ENCODE measurements at regions not wholly inside any gene's neighbourhood (a gene's known extent, or its start where the extent isn't known, plus 50 kb on each side); places are given as distances from the start of the nearest gene placed in this dataset.
"Not testable (repeated sequence)": the region's sequence is repeated elsewhere in the genome, so short reads cannot be mapped to it uniquely, and the experiment has no call there.

- POLR2A ChIA-PET, CTCF ChIA-PET: not testable (repeated sequence)
Observed at GRCh38 chr7:6937746-6938145, 111.7 kb upstream of the CCZ1B start.

GRCh38 chr7:6938284-6938683 lies 112.2 kb upstream of the CCZ1B start:
- POLR2A ChIA-PET, CTCF ChIA-PET: not testable (repeated sequence)

GRCh38 chr7:6939126-6939525 lies 113.1 kb upstream of the CCZ1B start:
- CTCF ChIA-PET, POLR2A ChIA-PET: not testable (repeated sequence)

- CTCF ChIA-PET, POLR2A ChIA-PET: not testable (repeated sequence)
Observed at GRCh38 chr7:6939896-6940295, 113.8 kb upstream of the CCZ1B start.

- CTCF ChIA-PET = interaction anchor here (1.0 kb wide), 1 partner anchor 16 kb away, joined by 3 read pairs; no protein-coding TSS in a partner anchor
- POLR2A ChIA-PET = not testable (repeated sequence)
Observed at GRCh38 chr7:6946873-6947272, 120.8 kb upstream of the CCZ1B start.

GRCh38 chr7:6950231-6950630 lies 124.2 kb upstream of the CCZ1B start:
- CTCF ChIA-PET, POLR2A ChIA-PET: not testable (repeated sequence)

- POLR2A ChIA-PET, CTCF ChIA-PET: not testable (repeated sequence)
Observed at GRCh38 chr7:6951553-6951952, 125.5 kb upstream of the CCZ1B start.

GRCh38 chr7:6953138-6953797 lies 127.2 kb upstream of the CCZ1B start:
- POLR2A ChIA-PET, CTCF ChIA-PET: not testable (repeated sequence)

- POLR2A ChIA-PET, CTCF ChIA-PET: not testable (repeated sequence)
Observed at GRCh38 chr7:6953798-6954181, 127.7 kb upstream of the CCZ1B start.

GRCh38 chr7:6955385-6955784 lies 129.3 kb upstream of the CCZ1B start:
- CTCF ChIA-PET, POLR2A ChIA-PET: not testable (repeated sequence)

- CTCF ChIA-PET, POLR2A ChIA-PET: not testable (repeated sequence)
Observed at GRCh38 chr7:6955990-6956566, 130.0 kb upstream of the CCZ1B start.

GRCh38 chr7:6958371-6958770 lies 132.3 kb upstream of the CCZ1B start:
- CTCF ChIA-PET, POLR2A ChIA-PET: not testable (repeated sequence)

- POLR2A ChIA-PET, CTCF ChIA-PET: not testable (repeated sequence)
Observed at GRCh38 chr7:6959942-6960341, 133.9 kb upstream of the CCZ1B start.

GRCh38 chr7:6962871-6963270 lies 136.8 kb upstream of the CCZ1B start:
- CTCF ChIA-PET, POLR2A ChIA-PET: not testable (repeated sequence)

- POLR2A ChIA-PET, CTCF ChIA-PET: not testable (repeated sequence)
Observed at GRCh38 chr7:6965051-6965450, 139.0 kb upstream of the CCZ1B start.

- POLR2A ChIA-PET, CTCF ChIA-PET: not testable (repeated sequence)
Observed at GRCh38 chr7:6970180-6970579, 144.1 kb upstream of the CCZ1B start.

GRCh38 chr7:6974876-6975275 lies 148.8 kb upstream of the CCZ1B start:
- POLR2A ChIA-PET = not testable (repeated sequence)
- CTCF ChIA-PET = interaction anchor here (0.6 kb wide), 1 partner anchor 138 kb away, joined by 3 read pairs; no protein-coding TSS in a partner anchor

GRCh38 chr7:6975346-6975745 lies 149.3 kb upstream of the CCZ1B start:
- POLR2A ChIA-PET = not testable (repeated sequence)
- CTCF ChIA-PET = interaction anchor here (0.6 kb wide), 1 partner anchor 138 kb away, joined by 3 read pairs; no protein-coding TSS in a partner anchor

- CTCF ChIA-PET, POLR2A ChIA-PET: not testable (repeated sequence)
Observed at GRCh38 chr7:6977368-6977767, 151.3 kb upstream of the CCZ1B start.

GRCh38 chr7:6978326-6978725 lies 152.3 kb upstream of the CCZ1B start:
- CTCF ChIA-PET, POLR2A ChIA-PET: not testable (repeated sequence)

GRCh38 chr7:6979456-6979855 lies 153.4 kb upstream of the CCZ1B start:
- CTCF ChIA-PET, POLR2A ChIA-PET: not testable (repeated sequence)

- CTCF ChIA-PET, POLR2A ChIA-PET: not testable (repeated sequence)
Observed at GRCh38 chr7:6982375-6982774, 156.3 kb upstream of the CCZ1B start.
